ENCODE measurements at regions not wholly inside any gene's neighbourhood (a gene's known extent, or its start where the extent isn't known, plus 50 kb on each side); places are given as distances from the start of the nearest gene placed in this dataset.

DNA sequence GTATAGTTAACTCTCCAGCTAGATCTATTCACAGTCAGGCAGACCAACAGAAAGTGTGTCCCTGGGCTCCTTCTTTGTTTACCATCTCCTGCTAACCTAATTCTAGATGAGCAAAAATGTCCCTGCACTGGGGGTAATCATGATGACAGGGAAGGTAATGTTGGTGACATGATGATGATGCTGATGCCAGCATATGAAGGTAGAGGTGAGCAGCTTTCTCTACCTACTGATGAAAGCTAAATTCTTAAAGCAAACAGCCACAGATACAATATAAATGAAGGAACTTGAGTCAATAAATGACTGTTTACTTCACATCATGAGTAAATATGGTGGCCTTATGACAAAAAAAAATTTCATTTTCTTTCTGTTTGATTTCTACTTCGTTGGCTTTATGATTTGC, 78.5 kb downstream of the NKX6-1 start:
- POLR2A ChIA-PET = no interaction called here

More for the DNA sequence above, 78.5 kb downstream of the NKX6-1 start:
- in situ Hi-C loops (cut with MboI) = no loop called here
- CTCF ChIA-PET (ENCODE audit: low intra/inter-chr PET ratio) = no interaction called here
- Histone ChIP-seq H3K9me1 (ENCODE audit: control insufficient read depth, insufficient read depth, low read length) (no peaks in the 10 kb centered on the region), H3K36me3 (ENCODE audit: control insufficient read depth, insufficient read depth, low read length) (no peaks in the 10 kb centered on the region), H4K20me1 (replicated peaks; ENCODE audit: control insufficient read depth, insufficient read depth, low read length) (no peaks in the 10 kb centered on the region), H2AFZ (ENCODE audit: low read depth, low read length) (no peak overlapping the region), H3K27ac (ENCODE audit: extremely low read depth, low read depth, low read length) (no peak overlapping the region), H3K79me2 (ENCODE audit: control insufficient read depth, insufficient read depth, low read length) (no peaks in the 10 kb centered on the region), H3K4me1 (replicated peaks in 1 of 2; ENCODE audit: control insufficient read depth in 2 of 2, insufficient read depth in 2 of 2, low read length in 2 of 2) (no peaks in the 10 kb centered on the region), H3K9ac (ENCODE audit: insufficient read depth in 1 of 2, low read depth in 2 of 2, low read length in 2 of 2) (no peak overlapping the region), H3K4me3 (no peak overlapping the region), H3K4me2 (ENCODE audit: insufficient read depth, low read length) (no peak overlapping the region), H3K9me3 (replicated peaks; ENCODE audit: control insufficient read depth, insufficient read depth, low read depth, low read length) (no peaks in the 10 kb centered on the region), H3K27me3 (ENCODE audit: control insufficient read depth in 2 of 2, insufficient read depth in 2 of 2, low read length in 2 of 2) (no peaks in the 10 kb centered on the region)
- FAIRE-seq (no peak), ATAC-seq (no peak), DNase-seq (ENCODE audit: extremely low read depth in 1 of 4, low spot score in 3 of 4) (no peak)
- TF ChIP-seq PCBP2 (IDR thresholded peaks at IDR 0.05; ENCODE audit: low read depth, low read length, poor library complexity, severe bottlenecking) = no peak
- TF ChIP-seq SIX5 (IDR thresholded peaks at IDR 0.05; ENCODE audit: borderline replicate concordance in 1 of 2, insufficient read depth in 1 of 2, low read depth in 1 of 2, low read length in 2 of 2) = no peak
- TF ChIP-seq, protein P1, sequence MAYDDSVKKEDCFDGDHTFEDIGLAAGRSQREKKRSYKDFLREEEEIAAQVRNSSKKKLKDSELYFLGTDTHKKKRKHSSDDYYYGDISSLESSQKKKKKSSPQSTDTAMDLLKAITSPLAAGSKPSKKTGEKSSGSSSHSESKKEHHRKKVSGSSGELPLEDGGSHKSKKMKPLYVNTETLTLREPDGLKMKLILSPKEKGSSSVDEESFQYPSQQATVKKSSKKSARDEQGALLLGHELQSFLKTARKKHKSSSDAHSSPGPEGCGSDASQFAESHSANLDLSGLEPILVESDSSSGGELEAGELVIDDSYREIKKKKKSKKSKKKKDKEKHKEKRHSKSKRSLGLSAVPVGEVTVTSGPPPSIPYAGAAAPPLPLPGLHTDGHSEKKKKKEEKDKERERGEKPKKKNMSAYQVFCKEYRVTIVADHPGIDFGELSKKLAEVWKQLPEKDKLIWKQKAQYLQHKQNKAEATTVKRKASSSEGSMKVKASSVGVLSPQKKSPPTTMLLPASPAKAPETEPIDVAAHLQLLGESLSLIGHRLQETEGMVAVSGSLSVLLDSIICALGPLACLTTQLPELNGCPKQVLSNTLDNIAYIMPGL (CRISPR knock-in tag; IDR thresholded peaks at IDR 0.05) = no peak
- no peak for TF ChIP-seq PRMT5 (CRISPR knock-in tag; IDR thresholded peaks at IDR 0.05)
- TF ChIP-seq KLF6 (CRISPR knock-in tag; IDR thresholded peaks at IDR 0.05; ENCODE audit: borderline replicate concordance) = no peak
- TF ChIP-seq CCAR2 (IDR thresholded peaks at IDR 0.05; ENCODE audit: low read depth, low read length) = no peak
- no peak for TF ChIP-seq TRIM28 (IDR thresholded peaks at IDR 0.05)
- no peak for TF ChIP-seq RBM34 (IDR thresholded peaks at IDR 0.05; ENCODE audit: borderline replicate concordance, insufficient read depth, low read length)
- TF ChIP-seq PHB (CRISPR knock-in tag; IDR thresholded peaks at IDR 0.05) = no peak
- TF ChIP-seq, protein P2, sequence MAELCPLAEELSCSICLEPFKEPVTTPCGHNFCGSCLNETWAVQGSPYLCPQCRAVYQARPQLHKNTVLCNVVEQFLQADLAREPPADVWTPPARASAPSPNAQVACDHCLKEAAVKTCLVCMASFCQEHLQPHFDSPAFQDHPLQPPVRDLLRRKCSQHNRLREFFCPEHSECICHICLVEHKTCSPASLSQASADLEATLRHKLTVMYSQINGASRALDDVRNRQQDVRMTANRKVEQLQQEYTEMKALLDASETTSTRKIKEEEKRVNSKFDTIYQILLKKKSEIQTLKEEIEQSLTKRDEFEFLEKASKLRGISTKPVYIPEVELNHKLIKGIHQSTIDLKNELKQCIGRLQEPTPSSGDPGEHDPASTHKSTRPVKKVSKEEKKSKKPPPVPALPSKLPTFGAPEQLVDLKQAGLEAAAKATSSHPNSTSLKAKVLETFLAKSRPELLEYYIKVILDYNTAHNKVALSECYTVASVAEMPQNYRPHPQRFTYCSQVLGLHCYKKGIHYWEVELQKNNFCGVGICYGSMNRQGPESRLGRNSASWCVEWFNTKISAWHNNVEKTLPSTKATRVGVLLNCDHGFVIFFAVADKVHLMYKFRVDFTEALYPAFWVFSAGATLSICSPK (IDR thresholded peaks at IDR 0.05; ENCODE audit: borderline replicate concordance) = no peak
- TF ChIP-seq, protein P3, sequence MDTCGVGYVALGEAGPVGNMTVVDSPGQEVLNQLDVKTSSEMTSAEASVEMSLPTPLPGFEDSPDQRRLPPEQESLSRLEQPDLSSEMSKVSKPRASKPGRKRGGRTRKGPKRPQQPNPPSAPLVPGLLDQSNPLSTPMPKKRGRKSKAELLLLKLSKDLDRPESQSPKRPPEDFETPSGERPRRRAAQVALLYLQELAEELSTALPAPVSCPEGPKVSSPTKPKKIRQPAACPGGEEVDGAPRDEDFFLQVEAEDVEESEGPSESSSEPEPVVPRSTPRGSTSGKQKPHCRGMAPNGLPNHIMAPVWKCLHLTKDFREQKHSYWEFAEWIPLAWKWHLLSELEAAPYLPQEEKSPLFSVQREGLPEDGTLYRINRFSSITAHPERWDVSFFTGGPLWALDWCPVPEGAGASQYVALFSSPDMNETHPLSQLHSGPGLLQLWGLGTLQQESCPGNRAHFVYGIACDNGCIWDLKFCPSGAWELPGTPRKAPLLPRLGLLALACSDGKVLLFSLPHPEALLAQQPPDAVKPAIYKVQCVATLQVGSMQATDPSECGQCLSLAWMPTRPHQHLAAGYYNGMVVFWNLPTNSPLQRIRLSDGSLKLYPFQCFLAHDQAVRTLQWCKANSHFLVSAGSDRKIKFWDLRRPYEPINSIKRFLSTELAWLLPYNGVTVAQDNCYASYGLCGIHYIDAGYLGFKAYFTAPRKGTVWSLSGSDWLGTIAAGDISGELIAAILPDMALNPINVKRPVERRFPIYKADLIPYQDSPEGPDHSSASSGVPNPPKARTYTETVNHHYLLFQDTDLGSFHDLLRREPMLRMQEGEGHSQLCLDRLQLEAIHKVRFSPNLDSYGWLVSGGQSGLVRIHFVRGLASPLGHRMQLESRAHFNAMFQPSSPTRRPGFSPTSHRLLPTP (IDR thresholded peaks at IDR 0.05; ENCODE audit: borderline replicate concordance, extremely low read depth, insufficient read length) = no peak
- TF ChIP-seq ZFPM2 (CRISPR knock-in tag; IDR thresholded peaks at IDR 0.05) = no peak
- no peak for TF ChIP-seq PTTG1 (tag; IDR thresholded peaks at IDR 0.05; ENCODE audit: low read depth)
- no peak for TF ChIP-seq SREBF1 (IDR thresholded peaks at IDR 0.05; ENCODE audit: borderline replicate concordance, low read depth, low read length)
- no peak for TF ChIP-seq SIN3B (IDR thresholded peaks at IDR 0.05; ENCODE audit: low read depth)
- BruUV-seq (replicated peaks) = no TSS peak
- intact Hi-C loops (cut with micrococcal nuclease) = no loop called here
- WGBS (ENCODE audit: insufficient coverage, low coverage, missing lambda C conversion rate) = 0% methylated on average over 1 of the region's 1 CpG

Data from K562 (cell line).